ENCODE measurements at regions not wholly inside any gene's neighbourhood (a gene's known extent, or its start where the extent isn't known, plus 50 kb on each side); places are given as distances from the start of the nearest gene placed in this dataset.

DNA sequence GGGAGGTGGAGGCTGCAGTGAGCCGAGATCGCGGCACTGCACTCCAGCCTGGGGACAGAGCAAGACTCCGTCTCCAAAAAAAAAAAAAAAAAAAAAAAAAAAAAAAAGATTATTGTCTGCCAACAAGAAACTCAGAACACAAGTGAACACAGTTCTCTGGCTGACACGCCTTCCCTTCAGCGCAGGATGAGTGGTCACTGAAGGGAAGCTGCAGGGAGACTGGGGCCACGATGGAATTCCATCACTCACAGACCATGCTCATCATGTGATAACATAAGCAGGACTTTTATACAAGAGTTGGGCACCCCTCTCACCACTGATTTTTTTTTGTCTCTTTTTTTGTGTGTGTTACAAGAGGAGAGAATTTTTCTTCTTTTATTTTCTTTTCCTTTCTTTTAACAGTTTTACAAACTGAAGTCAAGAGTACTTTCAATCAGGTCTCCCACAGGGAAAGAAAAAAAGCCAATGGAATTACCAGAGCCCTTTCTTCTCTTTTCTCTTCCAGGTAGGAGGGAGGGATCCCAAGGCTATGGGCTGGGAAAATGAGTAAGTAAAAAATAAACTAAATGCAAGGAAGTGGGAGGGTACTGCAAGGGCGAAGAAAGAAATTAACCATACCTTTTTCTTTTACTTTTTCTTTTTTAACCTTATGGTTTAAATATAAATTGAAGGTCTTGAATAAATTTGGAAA, 435.6 kb downstream of the GPM6A start:
- Histone ChIP-seq H3K79me2 (ENCODE audit: insufficient read depth, low read depth) (no peaks in the 10 kb centered on the region), H3K27ac (no peak overlapping the region)

GRCh38 chr4:175377203-175377602, 434.9 kb downstream of the GPM6A start:
- Histone ChIP-seq H3K4me3 (IDR thresholded peaks at IDR 0.05; ENCODE audit: insufficient read depth, low read depth, low read length) (no peak overlapping the region), H3K27ac (no peak overlapping the region), H4K20me1 (ENCODE audit: insufficient read depth) (no peaks in the 10 kb centered on the region), H3K36me3 (ENCODE audit: insufficient read depth) (no peaks in the 10 kb centered on the region), H2AFZ (ENCODE audit: low read depth) (no peak overlapping the region), H3K4me2 (no peak overlapping the region), H3K4me1 (ENCODE audit: low read depth, poor library complexity, severe bottlenecking) (no peaks in the 10 kb centered on the region), H3K9ac (no peak overlapping the region), H3K79me2 (ENCODE audit: insufficient read depth, low read depth) (no peaks in the 10 kb centered on the region), H3K27me3 (ENCODE audit: insufficient read depth, low read depth) (no peaks in the 10 kb centered on the region)
- TF ChIP-seq CTCF (conservative IDR thresholded peaks at IDR 0.05; ENCODE audit: low read depth, low read length), result no peak

More for the DNA sequence above, 435.6 kb downstream of the GPM6A start:
- H3K4me1 ChIP-seq (ENCODE audit: low read depth, poor library complexity, severe bottlenecking), result no peaks in the 10 kb centered on the region
- H2AFZ ChIP-seq (ENCODE audit: low read depth), result no peak overlapping the region
- H3K36me3 ChIP-seq (ENCODE audit: insufficient read depth), result no peaks in the 10 kb centered on the region
- TF ChIP-seq CTCF (conservative IDR thresholded peaks at IDR 0.05; ENCODE audit: low read depth, low read length), result no peak
- H3K27me3 ChIP-seq (ENCODE audit: insufficient read depth, low read depth), result no peaks in the 10 kb centered on the region
- H3K4me3 ChIP-seq (IDR thresholded peaks at IDR 0.05; ENCODE audit: insufficient read depth, low read depth, low read length), result no peak overlapping the region
- H3K9ac ChIP-seq, result no peak overlapping the region
- no peak overlapping the region for H3K4me2 ChIP-seq
- H4K20me1 ChIP-seq (ENCODE audit: insufficient read depth), result no peaks in the 10 kb centered on the region

GRCh38 chr4:175378372-175378771, 433.7 kb downstream of the GPM6A start:
- Histone ChIP-seq H3K9ac (no peak overlapping the region), H3K4me3 (IDR thresholded peaks at IDR 0.05; ENCODE audit: insufficient read depth, low read depth, low read length) (no peak overlapping the region), H3K4me2 (no peak overlapping the region), H3K27me3 (ENCODE audit: insufficient read depth, low read depth) (no peaks in the 10 kb centered on the region), H3K79me2 (ENCODE audit: insufficient read depth, low read depth) (no peaks in the 10 kb centered on the region), H3K4me1 (ENCODE audit: low read depth, poor library complexity, severe bottlenecking) (no peaks in the 10 kb centered on the region), H3K27ac (no peak overlapping the region), H4K20me1 (ENCODE audit: insufficient read depth) (no peaks in the 10 kb centered on the region), H2AFZ (ENCODE audit: low read depth) (no peak overlapping the region), H3K36me3 (ENCODE audit: insufficient read depth) (no peaks in the 10 kb centered on the region)
- TF ChIP-seq CTCF (conservative IDR thresholded peaks at IDR 0.05; ENCODE audit: low read depth, low read length), result no peak

DNA sequence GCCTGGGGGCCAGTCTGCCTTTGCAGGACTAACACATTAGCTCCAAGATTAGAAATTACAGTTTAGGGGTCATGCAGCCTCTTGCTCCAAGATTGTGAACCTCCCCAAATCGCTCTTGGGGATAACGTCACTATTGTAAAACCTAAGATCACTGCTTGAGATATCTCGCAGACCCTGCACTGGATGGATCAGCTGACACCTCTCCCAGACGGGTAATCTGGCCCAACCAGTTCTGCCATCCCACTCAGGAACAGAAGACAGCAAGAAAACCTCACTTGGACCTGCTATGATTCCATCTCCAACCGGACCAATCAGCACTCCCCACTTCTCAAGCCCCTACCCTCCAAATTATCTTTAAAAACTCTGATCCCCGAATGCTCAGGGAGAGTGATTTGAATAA, 431.2 kb downstream of the GPM6A start:
- H3K4me3 ChIP-seq (IDR thresholded peaks at IDR 0.05; ENCODE audit: insufficient read depth, low read depth, low read length), result no peak overlapping the region
- no peak overlapping the region for H3K4me2 ChIP-seq
- no peak overlapping the region for H3K27ac ChIP-seq
- no peaks in the 10 kb centered on the region for H3K4me1 ChIP-seq (ENCODE audit: low read depth, poor library complexity, severe bottlenecking)
- no peaks in the 10 kb centered on the region for H3K36me3 ChIP-seq (ENCODE audit: insufficient read depth)
- H3K9ac ChIP-seq, result no peak overlapping the region
- H3K79me2 ChIP-seq (ENCODE audit: insufficient read depth, low read depth), result no peaks in the 10 kb centered on the region
- H2AFZ ChIP-seq (ENCODE audit: low read depth), result no peak overlapping the region
- no peaks in the 10 kb centered on the region for H3K27me3 ChIP-seq (ENCODE audit: insufficient read depth, low read depth)
- H4K20me1 ChIP-seq (ENCODE audit: insufficient read depth), result no peaks in the 10 kb centered on the region
- TF ChIP-seq CTCF (conservative IDR thresholded peaks at IDR 0.05; ENCODE audit: low read depth, low read length), result no peak

Data from KMS-11 (cell line).